Fibroblast of lung (primary cell): ENCODE measurements at regions not wholly inside any gene's neighbourhood (a gene's known extent, or its start where the extent isn't known, plus 50 kb on each side); places are given as distances from the start of the nearest gene placed in this dataset.

Experiments
- EZH2 ChIP-seq: IDR thresholded peaks from 2 replicates; pipeline ENCODE4 v1.5.1; 2012; ENCODE audit warnings: low read length, control low read depth, mild to moderate bottlenecking; ENCODE audit errors: missing control alignments
- TF ChIP-seq, protein P1 (sequence below), 2 donors: IDR thresholded peaks in 1 of 2; conservative IDR thresholded peaks in 1 of 2; 1 replicate in 1 of 2; 2 replicates in 1 of 2; pipeline ENCODE4 v1.5.1; 2011 to 2012; ENCODE audit warnings: low read length in 2 of 2, control low read depth in 1 of 2, inconsistent platforms in 1 of 2, low read depth in 1 of 2, mild to moderate bottlenecking in 1 of 2

DNA sequence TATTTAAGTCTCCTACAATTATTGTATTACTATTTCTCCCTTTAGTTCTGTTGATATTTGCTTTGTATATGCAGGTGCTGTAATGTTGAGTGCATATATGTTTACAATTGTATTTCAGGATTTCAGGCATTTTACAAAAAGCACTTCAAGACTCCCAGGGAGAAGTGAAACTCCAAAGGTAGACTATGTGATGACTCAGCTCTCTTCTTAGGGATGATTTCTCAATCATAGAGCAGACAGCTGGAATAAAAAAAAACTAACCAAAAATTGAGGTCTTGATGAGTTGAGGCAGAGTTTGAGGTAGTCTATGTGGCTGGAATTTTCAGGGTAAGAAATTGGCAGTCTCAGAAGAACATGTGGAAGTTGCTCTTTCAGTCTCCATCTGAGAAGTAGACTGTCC is 786.1 kb downstream of the TFAP2A start:
- TF ChIP-seq, protein P1, sequence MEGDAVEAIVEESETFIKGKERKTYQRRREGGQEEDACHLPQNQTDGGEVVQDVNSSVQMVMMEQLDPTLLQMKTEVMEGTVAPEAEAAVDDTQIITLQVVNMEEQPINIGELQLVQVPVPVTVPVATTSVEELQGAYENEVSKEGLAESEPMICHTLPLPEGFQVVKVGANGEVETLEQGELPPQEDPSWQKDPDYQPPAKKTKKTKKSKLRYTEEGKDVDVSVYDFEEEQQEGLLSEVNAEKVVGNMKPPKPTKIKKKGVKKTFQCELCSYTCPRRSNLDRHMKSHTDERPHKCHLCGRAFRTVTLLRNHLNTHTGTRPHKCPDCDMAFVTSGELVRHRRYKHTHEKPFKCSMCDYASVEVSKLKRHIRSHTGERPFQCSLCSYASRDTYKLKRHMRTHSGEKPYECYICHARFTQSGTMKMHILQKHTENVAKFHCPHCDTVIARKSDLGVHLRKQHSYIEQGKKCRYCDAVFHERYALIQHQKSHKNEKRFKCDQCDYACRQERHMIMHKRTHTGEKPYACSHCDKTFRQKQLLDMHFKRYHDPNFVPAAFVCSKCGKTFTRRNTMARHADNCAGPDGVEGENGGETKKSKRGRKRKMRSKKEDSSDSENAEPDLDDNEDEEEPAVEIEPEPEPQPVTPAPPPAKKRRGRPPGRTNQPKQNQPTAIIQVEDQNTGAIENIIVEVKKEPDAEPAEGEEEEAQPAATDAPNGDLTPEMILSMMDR (conservative IDR thresholded peaks at IDR 0.05 in 1 of 2, IDR thresholded peaks at IDR 0.05 in 1 of 2; ENCODE audit: low read depth in 1 of 2, low read length in 2 of 2): no peak
- TF ChIP-seq EZH2: no peak
